Activated CD8-positive, alpha-beta memory T cell treated with anti-CD3 and anti-CD28 coated beads, Interleukin-2, amount 50 U/mL, for 24 hours (primary cell): ENCODE measurements at regions not wholly inside any gene's neighbourhood (a gene's known extent, or its start where the extent isn't known, plus 50 kb on each side); places are given as distances from the start of the nearest gene placed in this dataset.

Experiments
- DNase-seq: peaks from one replicate; pipeline ENCODE4 v3.0.0-alpha.2; 2020; ENCODE audit errors: extremely low read depth

- no peak for DNase-seq
Observed at GRCh38 chr2:207289295-207290018, 123.7 kb upstream of the KLF7 start.

- DNase-seq, result no peak
Observed at GRCh38 chr2:207290833-207291624, 125.3 kb upstream of the KLF7 start.

- DNase-seq, result no peak
Observed at GRCh38 chr2:207291625-207292252, 126.0 kb upstream of the KLF7 start.

GRCh38 chr2:207296265-207296948, 130.7 kb upstream of the KLF7 start:
- DNase-seq, result no peak

- DNase-seq, result no peak
Observed at GRCh38 chr2:207300817-207301216, 135.1 kb upstream of the KLF7 start.

GRCh38 chr2:207304761-207305160, 139.0 kb upstream of the KLF7 start:
- no peak for DNase-seq

- DNase-seq, result no peak
Observed at GRCh38 chr2:207308519-207309224, 142.9 kb upstream of the KLF7 start.

GRCh38 chr2:207311316-207312005, 145.7 kb upstream of the KLF7 start:
- no peak for DNase-seq

GRCh38 chr2:207312006-207312356, 146.2 kb upstream of the KLF7 start:
- DNase-seq, result no peak

- DNase-seq, result no peak
Observed at GRCh38 chr2:207313947-207314346, 148.2 kb upstream of the KLF7 start.

GRCh38 chr2:207315131-207315530, 149.4 kb upstream of the KLF7 start:
- DNase-seq, result no peak

GRCh38 chr2:207316484-207316883, 150.7 kb upstream of the KLF7 start:
- DNase-seq, result no peak

- no peak for DNase-seq
Observed at GRCh38 chr2:207316906-207317305, 151.2 kb upstream of the KLF7 start.

GRCh38 chr2:207317378-207317984, 151.7 kb upstream of the KLF7 start:
- DNase-seq, result no peak

- no peak for DNase-seq
Observed at GRCh38 chr2:207318181-207318628, 152.5 kb upstream of the KLF7 start.

- DNase-seq, result no peak
Observed at GRCh38 chr2:207319316-207319715, 153.6 kb upstream of the KLF7 start.

GRCh38 chr2:207320381-207321159, 154.8 kb upstream of the KLF7 start:
- no peak for DNase-seq

- DNase-seq, result no peak
Observed at GRCh38 chr2:207321514-207321913, 155.8 kb upstream of the KLF7 start.

- DNase-seq, result no peak
Observed at GRCh38 chr2:207324001-207324400, 158.3 kb upstream of the KLF7 start.

GRCh38 chr2:207327513-207327912, 161.8 kb upstream of the KLF7 start:
- DNase-seq, result no peak
